ENCODE measurements at regions not wholly inside any gene's neighbourhood (a gene's known extent, or its start where the extent isn't known, plus 50 kb on each side); places are given as distances from the start of the nearest gene placed in this dataset.

GRCh38 chr1:219420913-219421312, 192.0 kb downstream of the ZC3H11B start:
- no peaks in the 10 kb centered on the region for H3K36me3 ChIP-seq (ENCODE audit: low read depth)
- no peaks in the 10 kb centered on the region for H3K9me2 ChIP-seq (ENCODE audit: insufficient read depth)
- H3K4me1 ChIP-seq (replicated peaks; ENCODE audit: insufficient read depth): no peaks in the 10 kb centered on the region
- no peaks in the 10 kb centered on the region for H4K20me1 ChIP-seq (ENCODE audit: insufficient read depth)
- H3K4me3 ChIP-seq: no peak overlapping the region
- TF ChIP-seq EZH2 (IDR thresholded peaks at IDR 0.05; ENCODE audit: low read depth) (no peak), CTCF (conservative IDR thresholded peaks at IDR 0.05) (no peak)
- no peak overlapping the region for H3K4me2 ChIP-seq
- no peaks in the 10 kb centered on the region for H3K79me2 ChIP-seq (ENCODE audit: low read depth)
- no peaks in the 10 kb centered on the region for H3K9me3 ChIP-seq (ENCODE audit: insufficient read depth, low read depth)
- H2AFZ ChIP-seq: no peak overlapping the region
- no peaks in the 10 kb centered on the region for H3K27me3 ChIP-seq (ENCODE audit: insufficient read depth, low read depth)
- intact Hi-C loops (cut with micrococcal nuclease; ENCODE audit: unreplicated experiment): no loop called here
- ChIA-PET POLR2A (ENCODE audit: unreplicated experiment) (no interaction called here), CTCF (no interaction called here)
- no peak overlapping the region for H3K27ac ChIP-seq
- DNase-seq: no peak
- H3F3A ChIP-seq (ENCODE audit: insufficient read depth, low read depth): no peaks in the 10 kb centered on the region
- no TSS peak for BruUV-seq (replicated peaks)

DNA sequence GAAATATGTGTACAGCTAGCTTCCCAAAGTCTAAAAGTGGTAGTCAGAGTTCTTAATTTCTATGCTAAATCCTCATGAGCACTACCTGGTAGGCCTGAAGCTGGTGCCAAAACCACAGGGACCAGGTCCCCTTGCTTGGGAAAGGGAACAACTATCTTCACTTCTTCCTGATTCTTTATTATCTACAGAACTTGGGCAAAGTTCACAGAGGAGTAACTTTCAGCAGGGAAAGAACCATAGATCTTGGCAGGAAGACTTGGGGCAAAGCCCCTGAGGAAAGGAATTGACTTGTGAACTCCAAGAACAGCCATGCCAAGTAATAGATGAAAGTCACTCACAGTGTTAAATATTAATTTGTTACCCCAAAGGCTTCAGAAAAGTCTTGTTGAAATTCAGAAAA, 193.0 kb downstream of the ZC3H11B start:
- ChIA-PET POLR2A (ENCODE audit: unreplicated experiment) (no interaction called here), CTCF (no interaction called here)
- intact Hi-C loops (cut with micrococcal nuclease; ENCODE audit: unreplicated experiment): no loop called here
- Histone ChIP-seq H3K4me1 (replicated peaks; ENCODE audit: insufficient read depth) (no peaks in the 10 kb centered on the region), H3F3A (ENCODE audit: insufficient read depth, low read depth) (no peaks in the 10 kb centered on the region), H3K27ac (no peak overlapping the region), H3K4me3 (no peak overlapping the region), H4K20me1 (ENCODE audit: insufficient read depth) (no peaks in the 10 kb centered on the region), H3K27me3 (ENCODE audit: insufficient read depth, low read depth) (no peaks in the 10 kb centered on the region), H3K9me2 (ENCODE audit: insufficient read depth) (no peaks in the 10 kb centered on the region), H3K79me2 (ENCODE audit: low read depth) (no peaks in the 10 kb centered on the region), H3K36me3 (ENCODE audit: low read depth) (no peaks in the 10 kb centered on the region), H3K9me3 (ENCODE audit: insufficient read depth, low read depth) (no peaks in the 10 kb centered on the region), H3K4me2 (no peak overlapping the region), H2AFZ (no peak overlapping the region)
- BruUV-seq (replicated peaks): no TSS peak
- DNase-seq: no peak
- TF ChIP-seq EZH2 (IDR thresholded peaks at IDR 0.05; ENCODE audit: low read depth) (no peak), CTCF (conservative IDR thresholded peaks at IDR 0.05) (no peak)

DNA sequence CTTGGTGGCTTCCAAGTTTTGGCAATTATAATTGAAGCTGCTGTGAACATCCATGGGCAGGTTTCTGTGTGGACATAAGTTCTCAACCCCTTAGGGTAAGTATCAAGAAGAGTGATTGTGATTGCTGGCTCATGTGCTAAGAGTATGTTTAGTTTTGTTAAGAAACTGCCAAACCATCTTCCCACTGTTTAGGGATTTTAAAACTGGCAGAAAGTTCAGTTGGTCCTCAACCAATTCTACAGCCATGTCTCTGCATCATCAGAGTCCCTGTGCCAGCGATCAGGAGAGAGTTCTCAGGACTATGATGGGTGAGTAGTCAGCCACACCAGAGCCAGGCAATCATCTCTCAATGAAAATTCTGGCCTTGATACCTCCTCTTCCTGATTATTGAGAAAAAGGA, 193.8 kb downstream of the ZC3H11B start:
- Histone ChIP-seq H3K4me2 (no peak overlapping the region), H3K36me3 (ENCODE audit: low read depth) (no peaks in the 10 kb centered on the region), H2AFZ (no peak overlapping the region), H3K27ac (no peak overlapping the region), H3K79me2 (ENCODE audit: low read depth) (no peaks in the 10 kb centered on the region), H3K4me3 (no peak overlapping the region), H3K9me2 (ENCODE audit: insufficient read depth) (no peaks in the 10 kb centered on the region), H4K20me1 (ENCODE audit: insufficient read depth) (no peaks in the 10 kb centered on the region), H3K9me3 (ENCODE audit: insufficient read depth, low read depth) (no peaks in the 10 kb centered on the region), H3F3A (ENCODE audit: insufficient read depth, low read depth) (no peaks in the 10 kb centered on the region), H3K27me3 (ENCODE audit: insufficient read depth, low read depth) (no peaks in the 10 kb centered on the region), H3K4me1 (replicated peaks; ENCODE audit: insufficient read depth) (no peaks in the 10 kb centered on the region)
- DNase-seq: no peak
- intact Hi-C loops (cut with micrococcal nuclease; ENCODE audit: unreplicated experiment): no loop called here
- no peak for TF ChIP-seq EZH2 (IDR thresholded peaks at IDR 0.05; ENCODE audit: low read depth)
- BruUV-seq (replicated peaks): no TSS peak
- CTCF ChIA-PET: no interaction called here
- POLR2A ChIA-PET (ENCODE audit: unreplicated experiment): no interaction called here

DNA sequence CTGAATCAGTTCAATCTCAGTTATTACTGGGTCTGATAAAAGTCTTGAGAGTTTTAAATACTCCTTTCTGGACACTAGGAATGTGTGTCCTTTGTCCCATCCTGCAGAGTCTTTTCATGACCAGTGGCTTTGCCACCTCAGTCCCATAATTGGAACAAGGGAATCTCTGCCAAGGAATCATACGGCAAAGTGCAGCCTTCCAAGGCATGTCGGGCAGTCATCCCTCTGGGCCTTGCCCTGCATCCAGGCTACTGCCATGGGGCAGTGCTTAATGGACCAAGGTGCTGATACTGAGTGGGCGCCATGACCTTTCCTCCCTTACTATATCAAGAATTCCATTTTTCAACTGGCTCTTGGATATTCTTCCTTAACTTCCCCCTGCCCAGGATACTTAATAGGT, 195.3 kb downstream of the ZC3H11B start:
- H3K4me3 ChIP-seq: no peak overlapping the region
- ChIA-PET POLR2A (ENCODE audit: unreplicated experiment) (no interaction called here), CTCF (no interaction called here)
- H3K4me2 ChIP-seq: no peak overlapping the region
- DNase-seq: no peak
- no peaks in the 10 kb centered on the region for H3K9me2 ChIP-seq (ENCODE audit: insufficient read depth)
- H4K20me1 ChIP-seq (ENCODE audit: insufficient read depth): no peaks in the 10 kb centered on the region
- H3K9me3 ChIP-seq (ENCODE audit: insufficient read depth, low read depth): no peaks in the 10 kb centered on the region
- H2AFZ ChIP-seq: no peak overlapping the region
- no TSS peak for BruUV-seq (replicated peaks)
- H3K36me3 ChIP-seq (ENCODE audit: low read depth): no peaks in the 10 kb centered on the region
- no peaks in the 10 kb centered on the region for H3F3A ChIP-seq (ENCODE audit: insufficient read depth, low read depth)
- H3K27me3 ChIP-seq (ENCODE audit: insufficient read depth, low read depth): no peaks in the 10 kb centered on the region
- no peaks in the 10 kb centered on the region for H3K4me1 ChIP-seq (replicated peaks; ENCODE audit: insufficient read depth)
- no peak for TF ChIP-seq CTCF (conservative IDR thresholded peaks at IDR 0.05)
- intact Hi-C loops (cut with micrococcal nuclease; ENCODE audit: unreplicated experiment): no loop called here
- no peaks in the 10 kb centered on the region for H3K79me2 ChIP-seq (ENCODE audit: low read depth)
- no peak overlapping the region for H3K27ac ChIP-seq
